Omental fat pad (tissue), 3 donors: ENCODE measurements at regions not wholly inside any gene's neighbourhood (a gene's known extent, or its start where the extent isn't known, plus 50 kb on each side); places are given as distances from the start of the nearest gene placed in this dataset.

Source experiments
- ATAC-seq: fragments of 150-250 bp; one replicate; pipeline ENCODE4 v1.9.1; 2016; ENCODE audit warnings: mild to moderate bottlenecking, moderate library complexity; ENCODE audit not compliant: low FRiP score
- DNase-seq: peaks from one replicate; pipeline ENCODE4 v3.0.0-alpha.2; 2019; ENCODE audit warnings: low spot score
- CTCF ChIP-seq, 3 donors: fragments of 450-650 bp; IDR thresholded peaks; one replicate each; pipeline ENCODE4 v1.5.1; 2016 to 2017; ENCODE audit warnings: antibody characterized with exemption in 3 of 3, mild to moderate bottlenecking in 3 of 3, moderate library complexity in 2 of 3

GRCh38 chr1:199877526-199878384, 149.8 kb upstream of the NR5A2 start:
- DNase-seq, result no peak

GRCh38 chr1:199878823-199879222, 148.7 kb upstream of the NR5A2 start:
- no peak for DNase-seq
- no peak for ATAC-seq
- no peak for TF ChIP-seq CTCF (IDR thresholded peaks at IDR 0.05)

More at GRCh38 chr1:199877526-199878384, 149.8 kb upstream of the NR5A2 start:
- no peak for TF ChIP-seq CTCF (IDR thresholded peaks at IDR 0.05)
- ATAC-seq, result no peak

GRCh38 chr1:199898654-199899053, 128.9 kb upstream of the NR5A2 start:
- DNase-seq (no peak), ATAC-seq (no peak)
- TF ChIP-seq CTCF (IDR thresholded peaks at IDR 0.05), result no peak

GRCh38 chr1:199901341-199901740, 126.2 kb upstream of the NR5A2 start:
- DNase-seq (no peak), ATAC-seq (no peak)
- TF ChIP-seq CTCF (IDR thresholded peaks at IDR 0.05), result no peak

- no peak for DNase-seq
- ATAC-seq, result no peak
- no peak for TF ChIP-seq CTCF (IDR thresholded peaks at IDR 0.05)
Observed at GRCh38 chr1:199907361-199907760, 120.1 kb upstream of the NR5A2 start.

GRCh38 chr1:199909137-199909536, 118.4 kb upstream of the NR5A2 start:
- TF ChIP-seq CTCF (IDR thresholded peaks at IDR 0.05), result no peak
- ATAC-seq (no peak), DNase-seq (no peak)

GRCh38 chr1:199913318-199913717, 114.2 kb upstream of the NR5A2 start:
- TF ChIP-seq CTCF (IDR thresholded peaks at IDR 0.05), result no peak
- ATAC-seq (no peak), DNase-seq (no peak)
